Suprapubic skin (tissue), 4 donors: ENCODE measurements at regions not wholly inside any gene's neighbourhood (a gene's known extent, or its start where the extent isn't known, plus 50 kb on each side); places are given as distances from the start of the nearest gene placed in this dataset.

Experiments used
- EP300 ChIP-seq: sonication (generic); formaldehyde crosslinking; IDR thresholded peaks from one replicate; pipeline ENCODE4 v1.6.1; 2017; ENCODE audit warnings: antibody characterized with exemption
- POLR2A ChIP-seq, 2 donors: fragments of 450-650 bp; IDR thresholded peaks; one replicate each; pipeline ENCODE4 v1.6.1; 2017; ENCODE audit warnings: antibody characterized with exemption in 2 of 2, mild to moderate bottlenecking in 2 of 2, moderate library complexity in 2 of 2
- POLR2AphosphoS5 ChIP-seq, 3 donors: sonication (generic); formaldehyde crosslinking; IDR thresholded peaks; one replicate each; pipeline ENCODE4 v1.6.1; 2017; ENCODE audit warnings: antibody characterized with exemption in 3 of 3
- TF ChIP-seq, protein P1 (sequence below), 2 donors: fragments of 200-600 bp in 1 of 2; fragments of 450-650 bp in 1 of 2; sonication (generic) in 1 of 2; IDR thresholded peaks; one replicate each; pipeline ENCODE4 v1.5.1; 2016 to 2019; ENCODE audit warnings: antibody characterized with exemption in 2 of 2, mild to moderate bottlenecking in 1 of 2, moderate library complexity in 1 of 2

GRCh38 chr5:68460147-68460798, 244.7 kb downstream of the PIK3R1 start:
- TF ChIP-seq, protein P1, sequence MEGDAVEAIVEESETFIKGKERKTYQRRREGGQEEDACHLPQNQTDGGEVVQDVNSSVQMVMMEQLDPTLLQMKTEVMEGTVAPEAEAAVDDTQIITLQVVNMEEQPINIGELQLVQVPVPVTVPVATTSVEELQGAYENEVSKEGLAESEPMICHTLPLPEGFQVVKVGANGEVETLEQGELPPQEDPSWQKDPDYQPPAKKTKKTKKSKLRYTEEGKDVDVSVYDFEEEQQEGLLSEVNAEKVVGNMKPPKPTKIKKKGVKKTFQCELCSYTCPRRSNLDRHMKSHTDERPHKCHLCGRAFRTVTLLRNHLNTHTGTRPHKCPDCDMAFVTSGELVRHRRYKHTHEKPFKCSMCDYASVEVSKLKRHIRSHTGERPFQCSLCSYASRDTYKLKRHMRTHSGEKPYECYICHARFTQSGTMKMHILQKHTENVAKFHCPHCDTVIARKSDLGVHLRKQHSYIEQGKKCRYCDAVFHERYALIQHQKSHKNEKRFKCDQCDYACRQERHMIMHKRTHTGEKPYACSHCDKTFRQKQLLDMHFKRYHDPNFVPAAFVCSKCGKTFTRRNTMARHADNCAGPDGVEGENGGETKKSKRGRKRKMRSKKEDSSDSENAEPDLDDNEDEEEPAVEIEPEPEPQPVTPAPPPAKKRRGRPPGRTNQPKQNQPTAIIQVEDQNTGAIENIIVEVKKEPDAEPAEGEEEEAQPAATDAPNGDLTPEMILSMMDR (IDR thresholded peaks at IDR 0.05): peak; percentile 43 to 45
- TF ChIP-seq EP300: no peak
- no peak for TF ChIP-seq POLR2A (IDR thresholded peaks at IDR 0.05)
- TF ChIP-seq POLR2AphosphoS5 (IDR thresholded peaks at IDR 0.05): no peak
